ENCODE measurements at regions not wholly inside any gene's neighbourhood (a gene's known extent, or its start where the extent isn't known, plus 50 kb on each side); places are given as distances from the start of the nearest gene placed in this dataset.

DNA sequence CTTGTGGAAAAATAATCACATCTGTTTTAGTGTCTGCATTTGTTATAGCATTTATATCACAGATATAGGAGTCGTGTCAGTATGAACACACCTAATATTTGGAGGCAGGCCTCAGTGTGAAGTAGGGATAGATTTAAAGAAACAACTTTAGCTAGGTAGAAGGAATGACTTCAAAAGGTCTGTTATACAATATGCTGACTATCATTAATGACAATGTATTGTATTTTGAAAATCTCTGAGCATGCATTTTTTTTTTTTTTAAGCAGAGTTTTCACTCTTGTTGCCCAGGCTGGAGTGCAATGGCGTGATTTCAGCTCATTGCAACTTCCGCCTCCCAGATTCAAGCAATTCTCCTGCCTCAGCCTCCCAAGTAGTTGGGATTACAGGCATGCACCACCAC is 248.3 kb downstream of the EN1 start:
- no peak for FAIRE-seq
- Histone ChIP-seq H3K4me2 (ENCODE audit: low read length) (no peak overlapping the region), H2AFZ (ENCODE audit: low read depth, low read length) (no peak overlapping the region), H3K27me3 (ENCODE audit: insufficient read depth, low read length) (no peaks in the 10 kb centered on the region), H3K27ac (ENCODE audit: low read depth, low read length) (no peak overlapping the region), H3K4me3 (ENCODE audit: insufficient read depth, low read depth, low read length) (no peak overlapping the region), H3K9ac (ENCODE audit: low read length) (no peak overlapping the region), H3K36me3 (ENCODE audit: insufficient read depth, low read length) (no peaks in the 10 kb centered on the region), H3K4me1 (ENCODE audit: insufficient read depth, low read length) (no peaks in the 10 kb centered on the region), H3K9me3 (ENCODE audit: insufficient read depth, low read depth, low read length) (peaks cover 3% of the 10 kb centered on the region), H4K20me1 (ENCODE audit: insufficient read depth, low read length) (no peaks in the 10 kb centered on the region), H3K79me2 (ENCODE audit: insufficient read depth, low read length) (no peaks in the 10 kb centered on the region)
- DNase-seq (ENCODE audit: low read depth): no peak
- Mint-ChIP-seq H3K4me3 (ENCODE audit: unreplicated experiment) (no peak overlapping the region), H3K9me3 (ENCODE audit: unreplicated experiment) (peaks cover 27% of the 10 kb centered on the region), H3K4me1 (ENCODE audit: low read depth, unreplicated experiment) (no peaks in the 10 kb centered on the region), H3K36me3 (ENCODE audit: low read depth, unreplicated experiment) (no peaks in the 10 kb centered on the region), H3K27me3 (ENCODE audit: low read depth, unreplicated experiment) (peaks cover 12% of the 10 kb centered on the region), H3K27ac (ENCODE audit: unreplicated experiment) (no peak overlapping the region)
- TF ChIP-seq EZH2 (IDR thresholded peaks at IDR 0.05; ENCODE audit: insufficient read depth, low read length): no peak

DNA sequence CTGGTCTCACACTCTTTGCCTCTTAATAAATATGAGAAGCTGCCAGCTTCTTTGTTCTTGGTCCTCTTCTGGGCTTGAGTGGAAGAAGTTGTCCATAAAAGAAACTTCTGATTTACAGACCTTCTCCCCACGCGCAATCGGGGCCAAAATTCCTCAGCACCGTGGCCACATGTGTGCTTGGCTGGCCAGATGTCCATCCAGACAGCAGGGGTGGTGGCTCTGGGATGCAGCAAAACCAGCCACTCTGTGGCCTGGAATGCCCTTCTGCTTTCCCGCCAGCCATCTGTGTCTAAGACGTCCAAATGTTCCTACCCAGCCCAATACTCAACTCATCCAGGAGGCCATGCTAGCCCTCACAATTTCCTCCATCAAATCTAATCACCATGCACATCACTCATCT is 250.8 kb downstream of the EN1 start:
- Mint-ChIP-seq H3K4me1 (ENCODE audit: low read depth, unreplicated experiment) (peaks cover 7% of the 10 kb centered on the region), H3K27me3 (ENCODE audit: low read depth, unreplicated experiment) (no peaks in the 10 kb centered on the region), H3K4me3 (ENCODE audit: unreplicated experiment) (no peak overlapping the region), H3K9me3 (ENCODE audit: unreplicated experiment) (peaks cover 20% of the 10 kb centered on the region), H3K27ac (ENCODE audit: unreplicated experiment) (no peak overlapping the region), H3K36me3 (ENCODE audit: low read depth, unreplicated experiment) (no peaks in the 10 kb centered on the region)
- Histone ChIP-seq H3K9ac (ENCODE audit: low read length) (no peak overlapping the region), H3K27me3 (ENCODE audit: insufficient read depth, low read length) (no peaks in the 10 kb centered on the region), H3K4me1 (ENCODE audit: insufficient read depth, low read length) (no peaks in the 10 kb centered on the region), H2AFZ (ENCODE audit: low read depth, low read length) (no peak overlapping the region), H3K27ac (ENCODE audit: low read depth, low read length) (no peak overlapping the region), H3K36me3 (ENCODE audit: insufficient read depth, low read length) (no peaks in the 10 kb centered on the region), H3K79me2 (ENCODE audit: insufficient read depth, low read length) (no peaks in the 10 kb centered on the region), H3K9me3 (ENCODE audit: insufficient read depth, low read depth, low read length) (peaks cover 3% of the 10 kb centered on the region), H3K4me2 (ENCODE audit: low read length) (no peak overlapping the region), H3K4me3 (ENCODE audit: insufficient read depth, low read depth, low read length) (no peak overlapping the region), H4K20me1 (ENCODE audit: insufficient read depth, low read length) (no peaks in the 10 kb centered on the region)
- DNase-seq (ENCODE audit: low read depth) (no peak), FAIRE-seq (no peak)
- TF ChIP-seq EZH2 (IDR thresholded peaks at IDR 0.05; ENCODE audit: insufficient read depth, low read length): no peak
- TF ChIP-seq, protein P1, sequence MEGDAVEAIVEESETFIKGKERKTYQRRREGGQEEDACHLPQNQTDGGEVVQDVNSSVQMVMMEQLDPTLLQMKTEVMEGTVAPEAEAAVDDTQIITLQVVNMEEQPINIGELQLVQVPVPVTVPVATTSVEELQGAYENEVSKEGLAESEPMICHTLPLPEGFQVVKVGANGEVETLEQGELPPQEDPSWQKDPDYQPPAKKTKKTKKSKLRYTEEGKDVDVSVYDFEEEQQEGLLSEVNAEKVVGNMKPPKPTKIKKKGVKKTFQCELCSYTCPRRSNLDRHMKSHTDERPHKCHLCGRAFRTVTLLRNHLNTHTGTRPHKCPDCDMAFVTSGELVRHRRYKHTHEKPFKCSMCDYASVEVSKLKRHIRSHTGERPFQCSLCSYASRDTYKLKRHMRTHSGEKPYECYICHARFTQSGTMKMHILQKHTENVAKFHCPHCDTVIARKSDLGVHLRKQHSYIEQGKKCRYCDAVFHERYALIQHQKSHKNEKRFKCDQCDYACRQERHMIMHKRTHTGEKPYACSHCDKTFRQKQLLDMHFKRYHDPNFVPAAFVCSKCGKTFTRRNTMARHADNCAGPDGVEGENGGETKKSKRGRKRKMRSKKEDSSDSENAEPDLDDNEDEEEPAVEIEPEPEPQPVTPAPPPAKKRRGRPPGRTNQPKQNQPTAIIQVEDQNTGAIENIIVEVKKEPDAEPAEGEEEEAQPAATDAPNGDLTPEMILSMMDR (IDR thresholded peaks at IDR 0.05; ENCODE audit: insufficient read depth, low read depth, low read length): no peak

DNA sequence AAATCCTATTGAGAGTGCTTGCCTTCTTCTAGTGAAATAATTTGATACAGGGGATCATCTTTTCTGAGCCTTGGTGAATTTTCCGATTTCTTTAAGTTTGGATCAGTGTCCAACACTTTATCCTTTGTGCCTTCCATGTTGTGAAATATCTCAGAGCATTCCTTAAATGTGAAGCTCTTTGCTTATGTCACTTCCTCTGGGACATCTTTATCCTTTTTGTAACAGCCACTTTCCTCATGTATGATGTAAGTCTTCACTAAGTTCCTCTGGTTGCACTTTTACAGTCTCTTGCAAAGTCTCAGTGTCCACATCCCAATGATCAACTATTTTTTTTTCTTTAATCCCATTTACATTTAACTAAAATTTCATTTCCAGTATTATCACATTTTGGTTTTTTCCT is 254.2 kb downstream of the EN1 start:
- Histone ChIP-seq H3K9me3 (ENCODE audit: insufficient read depth, low read depth, low read length) (no peaks in the 10 kb centered on the region), H4K20me1 (ENCODE audit: insufficient read depth, low read length) (no peaks in the 10 kb centered on the region), H3K9ac (ENCODE audit: low read length) (no peak overlapping the region), H3K4me3 (ENCODE audit: insufficient read depth, low read depth, low read length) (no peak overlapping the region), H3K27ac (ENCODE audit: low read depth, low read length) (no peak overlapping the region), H3K27me3 (ENCODE audit: insufficient read depth, low read length) (no peaks in the 10 kb centered on the region), H2AFZ (ENCODE audit: low read depth, low read length) (no peak overlapping the region), H3K4me1 (ENCODE audit: insufficient read depth, low read length) (no peaks in the 10 kb centered on the region), H3K79me2 (ENCODE audit: insufficient read depth, low read length) (no peaks in the 10 kb centered on the region), H3K36me3 (ENCODE audit: insufficient read depth, low read length) (no peaks in the 10 kb centered on the region), H3K4me2 (ENCODE audit: low read length) (no peak overlapping the region)
- Mint-ChIP-seq H3K27me3 (ENCODE audit: low read depth, unreplicated experiment) (peaks cover 4% of the 10 kb centered on the region), H3K9me3 (ENCODE audit: unreplicated experiment) (peaks cover 11% of the 10 kb centered on the region), H3K27ac (ENCODE audit: unreplicated experiment) (no peak overlapping the region), H3K4me1 (ENCODE audit: low read depth, unreplicated experiment) (peaks cover 7% of the 10 kb centered on the region), H3K36me3 (ENCODE audit: low read depth, unreplicated experiment) (no peaks in the 10 kb centered on the region), H3K4me3 (ENCODE audit: unreplicated experiment) (no peak overlapping the region)
- TF ChIP-seq, protein P1 (IDR thresholded peaks at IDR 0.05; ENCODE audit: insufficient read depth, low read depth, low read length): no peak
- no peak for TF ChIP-seq EZH2 (IDR thresholded peaks at IDR 0.05; ENCODE audit: insufficient read depth, low read length)
- FAIRE-seq: no peak
- DNase-seq (ENCODE audit: low read depth): no peak
